ENCODE measurements at regions not wholly inside any gene's neighbourhood (a gene's known extent, or its start where the extent isn't known, plus 50 kb on each side); places are given as distances from the start of the nearest gene placed in this dataset.

GRCh38 chr3:6568999-6569493 is 291.9 kb upstream of the GRM7 start:
- no peak for TF ChIP-seq EZH2 (IDR thresholded peaks at IDR 0.05; ENCODE audit: borderline replicate concordance, low read depth, low read length, severe bottlenecking)
- TF ChIP-seq CTCF (IDR thresholded peaks at IDR 0.05; ENCODE audit: borderline replicate concordance, extremely low read depth, low read length, poor library complexity, severe bottlenecking) = no peak

All from DND-41 (cell line).